ENCODE measurements at regions not wholly inside any gene's neighbourhood (a gene's known extent, or its start where the extent isn't known, plus 50 kb on each side); places are given as distances from the start of the nearest gene placed in this dataset.

DNA sequence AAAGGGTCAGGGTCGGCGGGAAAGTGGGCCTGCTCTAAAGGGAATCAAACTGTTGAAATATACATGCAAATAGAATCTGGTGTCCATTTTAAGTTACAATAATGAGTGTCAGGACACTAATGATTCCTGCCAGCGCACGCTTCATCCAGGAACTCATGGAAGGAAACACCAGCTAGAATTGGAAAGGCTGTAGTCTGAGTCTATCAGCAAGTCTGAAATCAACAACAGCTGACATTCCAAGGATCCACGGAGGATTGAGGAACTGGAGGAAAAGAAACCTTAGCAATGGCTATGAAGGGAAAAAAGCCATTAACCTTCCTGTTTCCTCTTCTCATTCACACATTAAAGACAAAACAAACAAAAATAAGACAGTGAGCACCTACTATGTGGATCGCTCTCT lies 1063.1 kb downstream of the NTRK3 start:
- DNase-seq (ENCODE audit: low read depth in 2 of 2) = no peak

DNA sequence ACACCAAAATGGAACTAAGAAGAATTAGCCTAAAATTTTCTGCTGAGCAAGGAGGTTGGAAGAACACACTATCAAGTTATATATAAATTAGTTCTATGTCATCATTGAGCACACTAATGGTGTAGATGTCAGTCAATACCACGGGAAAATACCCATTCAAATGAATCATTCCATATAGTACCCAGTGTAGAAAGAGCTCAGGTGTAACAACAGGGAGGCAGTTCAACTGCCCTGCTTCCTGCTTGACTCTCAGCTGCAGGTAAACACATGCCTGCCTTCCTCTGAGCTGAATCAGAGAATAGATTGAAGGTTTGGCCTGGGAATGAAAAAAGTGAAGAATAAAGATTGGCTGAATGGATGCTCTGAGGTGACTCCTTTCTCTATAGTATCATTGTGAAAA lies 1088.0 kb downstream of the AGBL1 start:
- no peak for DNase-seq (ENCODE audit: low read depth in 2 of 2)

DNA sequence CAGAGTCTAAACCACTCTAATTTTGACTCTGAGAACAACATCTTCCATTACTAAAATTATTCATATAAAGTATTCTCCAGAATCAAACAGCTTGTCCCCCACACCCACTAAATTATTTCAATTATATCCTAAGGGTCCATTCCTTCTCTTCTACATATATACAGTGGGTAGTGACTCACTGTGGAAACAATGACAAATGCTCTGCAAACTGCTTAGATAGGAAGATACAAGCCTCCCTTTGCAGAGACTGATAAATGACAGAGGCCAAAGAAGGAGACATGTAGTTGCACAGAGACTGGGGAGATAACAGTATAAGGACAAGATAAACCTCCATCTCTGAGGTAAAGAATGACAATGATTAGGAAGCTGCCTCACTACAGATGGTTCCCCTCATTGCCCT lies 1087.4 kb downstream of the AGBL1 start:
- DNase-seq (ENCODE audit: low read depth in 2 of 2) = no peak

DNA sequence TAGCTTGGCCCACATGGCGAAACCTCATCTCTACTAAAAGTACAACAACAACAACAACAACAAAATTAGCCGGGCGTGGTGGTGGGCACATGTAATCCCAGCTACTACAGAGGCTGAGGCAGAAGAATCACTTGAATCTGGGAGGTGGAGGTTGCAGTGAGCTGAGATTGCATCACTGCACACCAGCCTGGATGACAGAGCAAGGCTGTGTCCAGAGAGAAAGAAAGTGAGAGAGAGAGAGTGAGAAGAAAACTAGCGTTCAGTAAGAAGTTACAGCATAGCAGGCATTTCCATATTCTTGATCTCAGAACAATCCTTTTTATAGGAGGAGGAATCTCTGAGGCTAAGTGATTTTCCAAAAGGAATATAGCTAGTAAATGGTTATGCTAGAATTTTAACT lies 1076.1 kb downstream of the AGBL1 start:
- no peak for DNase-seq (ENCODE audit: low read depth in 2 of 2)

DNA sequence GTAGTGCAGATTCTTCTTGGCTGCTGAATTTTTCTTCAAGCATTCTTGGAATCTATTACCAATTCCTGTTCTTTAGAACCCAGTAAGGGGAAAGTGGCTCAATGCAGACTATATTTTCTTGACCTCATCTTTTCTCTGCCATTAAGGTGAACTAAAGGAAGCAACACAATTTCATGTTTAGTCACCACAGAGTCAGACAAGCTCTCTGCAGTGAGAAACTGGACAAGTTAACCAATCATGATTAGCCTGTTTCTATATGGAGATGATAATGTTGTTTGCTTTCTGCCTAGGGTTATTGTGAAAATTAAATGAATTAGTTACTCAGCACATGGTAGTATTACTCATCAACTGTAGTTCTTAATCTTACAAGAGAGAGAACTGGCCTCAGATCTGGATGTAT lies 1075.1 kb downstream of the AGBL1 start:
- DNase-seq (ENCODE audit: low read depth in 2 of 2) = no peak

DNA sequence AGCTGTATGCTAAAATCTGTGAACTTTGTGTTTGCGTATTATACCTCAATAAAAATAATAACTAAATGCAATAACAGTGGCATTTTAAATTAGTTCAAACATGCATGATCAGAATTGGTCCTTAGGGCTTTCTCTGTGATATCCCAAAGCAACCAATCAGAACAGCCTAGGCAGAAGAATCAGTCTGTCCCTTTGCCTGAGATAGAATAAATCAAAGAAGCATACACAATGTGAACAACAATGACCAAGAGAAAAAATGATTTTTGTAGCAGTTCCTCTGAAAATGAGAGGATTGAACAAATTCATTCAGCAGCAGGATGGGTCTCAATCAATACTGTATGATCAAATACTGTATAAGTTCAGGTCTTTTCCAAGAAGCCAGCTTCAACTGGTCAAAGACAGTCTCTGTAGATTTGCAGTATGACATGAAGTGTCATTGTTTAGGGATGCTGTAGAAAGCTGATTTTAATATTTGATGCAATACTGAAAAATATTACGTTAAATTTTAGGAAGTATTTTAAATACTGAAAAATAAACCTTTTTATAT lies 1071.6 kb downstream of the AGBL1 start:
- DNase-seq (ENCODE audit: low read depth in 2 of 2) = no peak

DNA sequence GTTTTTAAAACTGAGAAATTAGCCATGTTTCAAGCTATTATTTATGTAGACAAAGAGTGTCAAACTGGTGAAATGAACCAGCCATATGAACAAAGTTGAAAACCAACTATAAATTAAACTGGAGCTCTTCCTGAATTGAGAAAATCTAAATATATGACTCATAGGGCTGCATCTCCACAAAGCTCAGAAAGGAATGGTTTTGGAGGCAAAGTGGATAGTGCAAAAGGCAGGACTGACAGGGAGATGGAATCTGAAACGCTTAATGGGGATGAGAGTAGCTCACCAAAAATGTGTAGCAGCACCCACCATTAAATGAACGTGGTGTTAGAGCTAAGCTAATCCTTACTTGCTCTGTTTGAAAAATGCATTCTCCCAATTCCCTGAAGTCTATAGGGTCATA lies 1066.0 kb downstream of the AGBL1 start:
- DNase-seq (ENCODE audit: low read depth in 2 of 2) = no peak

DNA sequence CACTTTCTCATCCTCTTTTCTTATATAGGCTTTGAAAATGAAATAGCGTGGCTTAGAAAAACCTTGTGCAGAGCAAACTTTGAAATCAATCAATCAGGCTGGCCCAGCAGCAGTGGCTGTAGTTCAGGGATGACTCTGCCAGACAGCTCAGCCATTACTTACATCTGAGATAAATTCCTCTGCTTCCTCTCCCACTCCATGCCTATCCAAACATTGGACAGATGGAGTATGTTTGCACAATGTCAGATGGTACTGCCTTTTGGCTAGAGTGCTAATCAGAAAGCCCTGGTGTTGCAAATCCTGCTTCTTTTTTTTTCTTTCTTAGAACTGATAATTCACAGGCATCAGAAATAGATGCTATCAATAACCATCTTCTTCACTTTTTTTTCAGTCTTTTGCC lies 1065.1 kb downstream of the AGBL1 start:
- DNase-seq (ENCODE audit: low read depth in 2 of 2) = no peak

DNA sequence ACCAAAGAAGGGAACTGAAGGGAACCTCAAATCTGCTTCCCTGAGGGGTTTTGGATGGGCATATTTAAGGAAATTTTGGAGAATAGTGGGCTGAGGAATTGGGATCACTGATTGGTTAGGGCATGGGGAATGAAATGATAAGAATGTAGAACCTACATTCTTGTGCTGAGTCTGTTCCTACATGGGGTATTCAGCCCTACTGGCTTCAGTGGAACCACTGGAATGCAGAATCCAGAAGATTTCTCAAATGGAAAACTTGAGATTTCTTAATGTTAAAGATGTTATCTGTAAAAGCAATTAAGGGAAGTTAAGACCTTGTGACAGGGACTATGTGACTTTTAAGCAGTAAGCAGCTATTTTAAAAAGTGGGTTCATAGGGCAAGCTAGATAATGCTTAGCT lies 1062.4 kb downstream of the AGBL1 start:
- no peak for DNase-seq (ENCODE audit: low read depth in 2 of 2)

DNA sequence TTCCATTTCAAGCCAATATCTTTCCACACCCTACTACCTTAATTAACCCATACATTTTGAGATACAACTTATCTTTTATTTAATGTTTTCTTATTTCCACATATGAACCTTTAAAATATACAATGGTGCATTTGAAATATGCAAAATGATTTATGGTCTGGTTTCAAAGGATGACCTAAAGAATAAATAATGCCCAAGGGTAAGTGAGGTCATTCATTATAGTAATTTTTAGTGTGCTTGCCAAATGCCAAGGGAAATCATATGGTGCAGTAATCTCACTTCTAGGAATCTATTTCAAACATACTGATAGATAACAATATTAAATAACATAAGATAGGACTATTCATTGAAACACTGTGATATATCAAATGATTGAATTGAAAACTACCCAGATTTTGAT lies 1055.4 kb downstream of the AGBL1 start:
- no peak for DNase-seq (ENCODE audit: low read depth in 2 of 2)

DNA sequence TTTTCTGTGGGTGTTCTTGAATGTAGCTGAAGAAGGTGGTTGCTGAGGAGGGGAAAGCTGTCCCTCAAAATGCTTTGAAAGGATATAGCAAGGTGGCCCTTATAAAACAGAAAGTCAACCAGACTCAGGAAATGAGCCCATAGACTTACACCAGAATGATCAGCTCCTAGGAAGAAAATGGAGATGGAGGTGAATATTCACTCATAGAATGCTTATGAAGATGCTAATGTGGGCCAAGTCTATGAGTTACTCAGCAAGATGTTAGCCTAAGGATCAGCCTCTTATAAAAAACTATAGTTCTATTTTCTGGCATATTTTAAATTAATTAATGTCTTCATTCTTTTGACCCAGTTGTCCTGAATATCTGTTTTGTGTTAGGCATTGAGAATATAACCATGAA lies 1054.0 kb downstream of the AGBL1 start:
- DNase-seq (ENCODE audit: low read depth in 2 of 2) = no peak

DNA sequence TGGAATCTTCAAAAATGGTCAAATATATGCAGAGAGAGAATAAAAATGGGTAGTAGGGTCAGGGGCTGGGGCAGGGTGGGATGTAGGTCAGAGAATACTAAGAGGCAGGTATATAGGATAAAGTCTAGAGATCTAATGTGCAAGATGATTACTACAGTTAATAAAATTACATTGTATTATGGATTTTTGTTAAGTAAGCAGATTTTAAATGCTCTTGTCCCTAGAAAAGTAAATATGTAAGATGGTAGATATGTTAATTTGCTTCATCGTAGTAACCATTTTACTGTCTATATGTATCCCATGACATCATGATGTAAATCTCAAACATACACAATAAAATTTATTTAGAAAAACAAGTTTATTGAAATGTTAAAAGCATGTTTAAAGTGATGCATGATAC lies 1051.4 kb downstream of the AGBL1 start:
- DNase-seq (ENCODE audit: low read depth in 2 of 2) = no peak

DNA sequence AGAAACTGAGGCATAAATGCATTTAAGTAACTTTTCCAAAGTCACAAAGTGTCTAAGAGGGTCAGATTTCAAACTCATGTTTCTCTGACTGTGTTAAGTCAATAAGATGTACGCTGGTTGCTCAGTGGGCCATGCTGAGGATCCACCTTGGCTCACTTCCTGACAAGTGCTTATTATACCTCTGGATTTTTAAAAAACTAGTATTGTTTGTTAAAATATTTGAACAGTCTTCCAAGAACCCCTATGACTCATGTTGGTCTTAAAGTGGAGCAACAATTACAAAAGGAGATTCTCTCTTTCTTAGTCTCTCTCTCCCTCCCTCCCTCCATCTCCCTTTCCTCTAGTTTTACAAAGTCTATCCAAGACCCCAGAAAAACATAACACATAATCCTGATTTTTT lies 1050.2 kb downstream of the AGBL1 start:
- no peak for DNase-seq (ENCODE audit: low read depth in 2 of 2)

DNA sequence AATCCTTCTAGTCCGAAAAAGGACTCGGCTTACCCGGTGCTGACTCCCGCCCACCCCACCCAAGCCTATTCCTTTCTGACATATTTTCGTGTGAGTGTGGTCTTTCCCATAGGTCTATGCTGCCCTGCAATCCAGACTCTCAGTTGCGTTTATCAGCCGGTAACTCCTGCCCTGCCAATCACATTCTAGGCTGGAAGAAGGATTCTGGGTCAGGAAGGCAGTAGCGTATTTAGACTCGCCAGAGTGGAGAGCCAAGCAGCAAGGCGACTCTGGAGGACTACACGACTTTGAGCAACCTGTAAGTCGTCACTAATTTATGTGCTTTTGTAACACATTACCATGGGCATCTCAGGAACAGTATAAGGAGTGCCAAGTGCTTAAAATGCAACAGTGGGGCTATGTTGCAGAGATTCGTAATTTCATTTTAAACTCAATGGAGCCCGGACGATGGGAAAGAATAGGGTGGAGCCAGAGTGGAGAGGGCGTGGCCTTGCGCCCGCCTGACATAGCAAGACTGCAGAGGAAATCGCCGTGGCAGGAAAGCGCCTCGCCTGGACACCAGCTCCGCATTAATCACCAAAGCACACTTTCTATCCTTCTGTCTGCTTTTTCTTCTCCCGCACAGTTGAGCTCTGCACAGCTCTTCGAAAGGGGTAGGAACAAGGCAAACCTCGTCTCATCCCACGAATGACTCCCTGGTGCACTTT lies 1044.2 kb downstream of the AGBL1 start:
- DNase-seq (ENCODE audit: low read depth in 2 of 2) = no peak

DNA sequence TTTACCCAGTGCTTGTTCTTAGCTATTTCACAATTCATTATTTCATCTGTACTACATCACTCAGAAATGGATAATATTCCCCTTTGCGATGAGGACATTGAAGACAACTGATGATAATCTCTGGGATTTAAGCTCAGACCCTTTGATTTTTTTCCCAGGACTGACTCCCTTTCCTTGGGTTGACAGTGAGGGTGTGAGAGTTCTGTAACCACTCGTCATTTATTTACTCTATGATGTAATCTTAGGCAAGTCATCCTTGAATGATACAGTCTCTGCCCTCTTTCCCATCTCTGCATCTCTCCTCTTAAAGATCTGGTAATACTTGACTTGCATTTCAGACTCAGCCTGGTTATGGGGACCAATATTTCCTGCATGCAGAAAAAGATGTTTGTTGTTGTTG lies 1041.7 kb downstream of the AGBL1 start:
- no peak for DNase-seq (ENCODE audit: low read depth in 2 of 2)

DNA sequence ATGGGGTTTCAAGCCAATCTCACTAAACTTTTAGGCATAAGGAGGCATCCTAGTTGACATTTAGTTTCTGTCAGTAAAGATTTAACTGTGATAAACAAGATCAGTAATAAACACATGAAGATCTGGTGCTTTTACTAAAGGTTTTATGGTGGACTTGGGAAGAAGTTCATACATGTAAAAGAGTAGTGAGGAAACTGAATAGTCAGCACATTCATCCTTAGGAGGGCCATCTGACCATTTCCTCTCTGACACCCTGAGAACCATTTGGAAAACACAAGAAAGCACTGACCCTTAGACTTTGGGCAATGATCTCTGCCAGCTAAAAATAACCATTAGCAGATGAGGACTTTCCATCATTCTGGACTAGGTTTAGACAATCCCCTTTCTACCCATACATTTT lies 1040.9 kb downstream of the AGBL1 start:
- no peak for DNase-seq (ENCODE audit: low read depth in 2 of 2)

DNA sequence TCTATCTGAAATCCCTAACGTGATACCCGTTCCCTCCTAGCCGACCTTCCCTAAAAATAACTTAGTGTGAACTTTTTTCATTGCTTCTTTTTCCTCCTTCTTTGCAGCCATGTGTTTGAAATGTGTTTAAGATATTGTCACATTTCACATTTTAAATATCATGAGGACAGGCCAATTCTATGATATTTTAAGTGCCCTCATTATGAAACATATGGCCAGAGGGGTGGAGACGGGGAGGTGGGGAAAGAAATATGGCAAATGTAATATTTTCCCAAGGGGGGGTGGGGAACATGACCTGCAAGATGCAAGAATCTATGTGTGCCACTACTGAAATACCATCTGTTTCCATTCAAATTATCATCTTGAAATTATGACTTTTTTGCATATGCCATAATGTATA lies 1039.2 kb downstream of the AGBL1 start:
- DNase-seq (ENCODE audit: low read depth in 2 of 2) = no peak

DNA sequence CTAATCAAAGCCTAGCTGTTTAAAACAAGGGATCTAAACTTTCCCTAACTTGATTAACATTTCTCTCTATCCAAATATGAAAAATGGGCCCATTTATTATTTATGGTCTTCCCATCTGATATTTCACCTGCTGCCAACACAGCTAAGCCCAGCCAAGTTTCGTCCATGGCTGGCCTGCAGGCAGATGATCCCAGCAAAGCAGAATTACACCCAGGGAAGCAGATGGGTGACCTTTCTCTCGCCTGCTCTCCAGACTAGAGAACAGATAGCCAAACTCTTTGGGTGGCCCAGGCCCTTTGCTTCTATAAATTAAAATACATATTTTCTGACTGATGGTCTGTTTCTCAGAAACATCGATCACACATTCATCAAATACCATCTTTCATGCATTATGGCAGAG lies 1038.8 kb downstream of the AGBL1 start:
- no peak for DNase-seq (ENCODE audit: low read depth in 2 of 2)

DNA sequence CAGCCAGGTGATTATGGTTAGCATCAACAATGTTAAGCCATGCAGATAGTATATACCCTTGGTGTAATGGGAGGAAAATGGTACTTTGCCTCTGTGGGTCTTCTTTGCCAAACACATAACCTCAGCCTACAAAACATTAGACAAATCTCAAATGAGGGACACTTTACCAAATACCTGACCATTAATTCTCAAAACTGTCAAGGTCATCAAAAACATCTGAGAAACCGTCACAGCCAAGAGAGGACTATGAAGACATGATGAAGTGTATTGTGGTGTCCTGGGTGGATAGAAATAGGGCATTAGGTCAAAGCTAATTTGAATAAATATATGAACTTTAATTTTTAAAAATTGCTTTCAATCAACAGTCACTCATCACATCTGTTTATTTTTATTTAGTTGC lies 1036.1 kb downstream of the AGBL1 start:
- DNase-seq (ENCODE audit: low read depth in 2 of 2) = no peak

DNA sequence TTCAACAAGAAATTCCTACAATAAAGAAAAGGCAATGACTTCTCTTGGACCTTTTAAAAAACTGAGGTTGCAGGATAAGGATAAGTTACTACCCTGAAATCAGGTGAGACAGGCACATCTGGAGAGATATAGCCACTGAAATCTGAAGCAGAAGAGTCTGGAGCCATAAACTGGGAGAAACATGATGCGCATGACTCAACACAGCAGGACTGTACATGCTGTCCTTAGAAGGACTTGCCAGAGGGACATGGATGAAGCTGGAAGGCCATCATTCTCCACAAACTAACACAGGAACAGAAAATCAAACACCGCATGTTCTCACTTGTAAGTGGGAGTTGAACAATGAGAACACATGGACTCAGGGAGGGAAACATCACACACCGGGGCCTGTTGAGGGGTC lies 1020.2 kb downstream of the AGBL1 start:
- no peak for DNase-seq (ENCODE audit: low read depth in 2 of 2)

DNA sequence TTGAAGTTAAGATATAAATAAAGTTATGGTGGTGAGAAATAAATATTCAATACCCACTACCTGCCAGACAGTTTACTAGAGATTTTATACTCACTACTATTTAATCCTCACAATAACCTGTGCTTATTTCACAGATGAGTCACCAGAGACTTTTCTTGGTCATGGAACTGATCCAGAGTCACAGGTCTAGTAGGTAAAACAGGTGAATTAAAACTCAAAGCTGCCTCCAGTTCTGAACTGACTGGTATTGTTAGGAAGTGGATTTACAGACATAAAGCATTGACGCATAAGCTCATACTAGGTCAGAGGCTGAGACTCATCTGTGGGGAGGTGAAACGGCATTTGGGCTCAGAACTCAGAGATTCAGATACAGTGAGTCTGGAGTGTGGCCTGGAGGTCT lies 1009.9 kb downstream of the AGBL1 start:
- no peak for DNase-seq (ENCODE audit: low read depth in 2 of 2)

DNA sequence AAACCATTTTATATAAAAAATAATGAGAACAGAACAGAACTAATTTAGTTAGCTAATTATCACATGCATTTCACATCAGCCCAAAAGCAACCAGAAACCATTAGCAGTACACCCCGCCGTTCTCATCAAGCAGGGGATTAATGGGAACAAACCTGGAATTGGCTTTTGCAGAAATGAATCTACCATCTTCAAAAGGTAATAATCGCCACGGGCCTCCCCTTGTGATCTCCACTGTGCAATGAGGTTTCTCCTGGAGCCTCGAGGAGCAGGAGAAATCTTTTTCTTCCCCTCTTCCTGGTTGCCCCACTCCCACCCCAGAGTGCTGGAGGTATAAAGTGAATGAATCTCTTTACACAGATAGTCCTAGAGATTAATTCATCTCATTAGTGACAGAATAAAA lies 1003.5 kb downstream of the AGBL1 start:
- no peak for DNase-seq (ENCODE audit: low read depth in 2 of 2)

DNA sequence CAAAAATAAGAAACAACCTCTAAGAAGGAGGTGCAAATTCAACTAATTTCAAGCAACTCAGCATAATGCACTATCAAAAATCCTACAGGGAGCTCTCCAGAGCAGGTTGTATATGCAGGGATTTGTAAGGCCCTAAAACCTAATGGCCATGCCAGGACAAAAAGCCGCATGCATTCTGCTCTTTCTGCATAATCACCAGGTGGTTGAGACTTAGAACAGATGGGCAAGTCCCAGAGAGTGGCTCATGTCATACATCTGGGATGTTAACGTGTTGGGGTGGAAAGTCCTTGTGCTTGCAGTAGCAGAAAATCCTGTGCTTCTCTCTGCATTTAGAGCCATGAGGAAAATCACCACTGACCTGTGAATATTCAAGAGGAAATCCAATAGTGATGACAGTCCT lies 1002.9 kb downstream of the AGBL1 start:
- DNase-seq (ENCODE audit: low read depth in 2 of 2) = no peak

DNA sequence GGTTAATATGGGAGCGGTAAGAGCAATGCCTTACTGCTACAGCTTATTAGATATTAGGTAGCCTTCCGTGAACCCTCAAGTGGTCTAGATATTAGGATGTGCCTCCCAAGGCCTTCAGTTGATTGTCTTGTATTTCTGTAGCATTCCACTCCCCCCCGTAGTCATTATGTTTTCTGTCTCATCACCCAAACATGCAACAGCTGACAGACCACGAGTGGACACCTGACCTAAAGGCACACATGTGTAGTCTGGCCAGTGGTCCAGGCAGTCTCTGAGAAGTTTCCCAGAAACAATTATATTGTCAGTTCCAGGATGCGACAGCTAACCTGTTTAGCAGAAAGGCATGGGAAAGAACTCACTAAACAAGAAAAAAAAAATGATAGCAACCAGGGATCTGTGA lies 1000.9 kb downstream of the AGBL1 start:
- DNase-seq (ENCODE audit: low read depth in 2 of 2) = no peak
